Activated naive CD4-positive, alpha-beta T cell treated with anti-CD3 and anti-CD28 coated beads, Interleukin-2, amount 50 U/mL, for 72 hours (primary cell): ENCODE measurements at regions not wholly inside any gene's neighbourhood (a gene's known extent, or its start where the extent isn't known, plus 50 kb on each side); places are given as distances from the start of the nearest gene placed in this dataset.

Source experiments
- ATAC-seq, 2 donors: fragments of 150-1000 bp; cut with Tn5 transposase; 2 replicates each; pipeline ENCODE4 v1.10.0; 2021; ENCODE audit warnings: mild to moderate bottlenecking in 2 of 2, moderate library complexity in 2 of 2
- DNase-seq, 2 donors: peaks; one replicate each; pipeline ENCODE4 v3.0.0; 2021 to 2022; ENCODE audit warnings: low spot score in 2 of 2
- H3K27ac Mint-ChIP-seq, 2 donors: one replicate each; pipeline ENCODE4 v1.8.0; 2022; ENCODE audit warnings: mild to moderate bottlenecking in 2 of 2, mixed read lengths in 2 of 2
- H3K36me3 Mint-ChIP-seq, 2 donors: one replicate each; pipeline ENCODE4 v1.8.0; 2022; ENCODE audit warnings: mixed read lengths in 2 of 2
- H3K9me3 Mint-ChIP-seq, 2 donors: one replicate each; pipeline ENCODE4 v1.8.0; 2022; ENCODE audit warnings: mixed read lengths in 2 of 2

DNA sequence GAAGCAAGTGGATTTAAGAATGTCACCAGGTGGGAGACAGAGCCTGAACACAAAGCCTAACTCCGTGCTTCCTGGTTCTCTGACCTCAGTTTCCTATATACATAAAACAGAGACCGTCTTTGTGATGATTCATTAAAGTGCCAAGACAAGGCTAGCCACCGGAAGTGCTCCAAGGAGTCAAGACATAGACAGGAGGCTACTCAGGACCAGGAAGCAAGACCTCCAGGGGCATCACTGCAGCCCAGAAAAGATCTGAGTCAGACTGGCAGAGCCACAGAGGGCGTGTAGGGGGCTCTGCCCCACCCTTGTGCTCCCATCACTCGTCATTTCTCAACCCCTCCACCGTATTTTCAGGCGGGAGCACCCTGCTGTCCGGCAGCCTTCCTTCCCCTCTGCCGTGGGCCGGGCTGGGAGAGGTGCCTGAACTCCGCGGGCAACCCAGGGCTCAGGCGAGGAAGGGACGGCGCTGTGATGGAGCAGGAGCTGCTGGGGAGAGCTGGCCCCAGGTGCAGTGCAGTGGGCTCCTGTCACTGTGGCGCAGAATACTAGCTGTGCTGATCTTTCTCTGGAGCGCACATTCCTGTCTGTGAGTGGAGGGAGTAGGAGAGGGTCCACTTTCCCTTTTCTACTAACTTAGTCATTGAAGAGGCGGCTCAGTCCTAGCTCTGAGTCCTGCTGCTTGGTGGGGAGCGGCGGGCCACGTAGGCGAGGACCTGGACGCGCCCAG is 134.7 kb upstream of the GPR12 start:
- Mint-ChIP-seq H3K36me3 (no peaks in the 10 kb centered on the region), H3K9me3 (no peaks in the 10 kb centered on the region), H3K27ac (no peak overlapping the region)
- ATAC-seq (peak in 1 of 2 donors; percentile 65), DNase-seq (no peak)

GRCh38 chr13:26888632-26889031 is 128.0 kb upstream of the GPR12 start:
- peaks cover 0 to 6% of the 10 kb centered on the region in 2 donors for H3K36me3 Mint-ChIP-seq
- ATAC-seq, result no peak
- H3K9me3 Mint-ChIP-seq, result peaks cover 0 to 3% of the 10 kb centered on the region in 2 donors
- no peak for DNase-seq
- no peak overlapping the region for H3K27ac Mint-ChIP-seq

GRCh38 chr13:26887594-26887993 is 127.0 kb upstream of the GPR12 start:
- ATAC-seq (no peak), DNase-seq (no peak)
- Mint-ChIP-seq H3K27ac (no peak overlapping the region), H3K9me3 (peaks cover 0 to 3% of the 10 kb centered on the region in 2 donors), H3K36me3 (peaks cover 0 to 6% of the 10 kb centered on the region in 2 donors)

DNA sequence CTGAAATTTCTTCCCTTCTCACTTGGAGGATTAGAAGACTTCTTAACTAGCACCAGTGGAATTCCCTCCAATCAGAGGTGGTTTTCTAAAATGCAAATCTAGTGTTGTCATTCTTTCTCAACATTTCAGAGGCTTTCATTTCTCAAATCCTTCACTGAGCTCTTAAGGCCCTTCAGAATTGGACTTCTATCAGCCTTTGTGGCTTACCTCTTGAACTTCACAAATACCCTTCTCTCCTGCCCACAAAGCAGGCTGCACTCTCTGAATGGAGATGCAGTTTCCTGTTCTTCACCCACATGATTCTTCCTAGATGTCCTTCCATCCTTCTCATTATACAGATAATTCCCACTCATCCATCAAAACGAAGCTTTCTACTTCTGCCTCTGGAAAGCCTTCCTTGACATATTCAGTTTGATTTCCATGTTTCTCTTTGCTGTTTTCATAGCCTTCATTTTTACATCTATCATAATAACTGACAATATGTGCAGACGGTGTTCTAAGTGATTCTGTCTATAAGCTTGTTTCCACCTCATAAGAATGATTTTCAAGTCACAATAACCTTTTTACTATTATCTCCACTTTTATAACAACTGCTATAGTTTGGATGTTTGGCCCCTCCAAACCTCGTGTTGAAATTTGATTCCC is 123.1 kb upstream of the GPR12 start:
- Mint-ChIP-seq H3K9me3 (peaks cover 0 to 3% of the 10 kb centered on the region in 2 donors), H3K36me3 (peaks cover 0 to 6% of the 10 kb centered on the region in 2 donors), H3K27ac (no peak overlapping the region)
- no peak for ATAC-seq
- no peak for DNase-seq

DNA sequence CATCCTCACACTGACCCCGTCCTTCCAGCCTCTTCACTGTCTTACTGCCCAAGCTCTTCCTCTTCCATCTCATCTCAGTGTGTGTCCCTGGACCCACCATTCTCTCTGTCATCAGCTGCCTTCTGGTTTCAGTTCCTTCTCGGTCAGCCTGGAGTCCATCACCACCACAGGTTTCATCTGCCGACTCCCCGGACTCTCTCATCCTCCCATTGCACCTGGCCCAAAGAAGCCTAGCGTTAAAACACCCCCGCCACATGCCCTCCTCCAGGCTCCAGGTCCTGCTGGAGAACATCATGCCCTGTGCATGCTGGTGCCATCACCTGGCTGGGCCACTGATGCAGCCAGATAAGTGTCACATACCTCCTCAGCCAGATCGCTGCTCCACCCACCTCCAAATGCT is 122.1 kb upstream of the GPR12 start:
- Mint-ChIP-seq H3K9me3 (peaks cover 0 to 3% of the 10 kb centered on the region in 2 donors), H3K36me3 (peaks cover 0 to 6% of the 10 kb centered on the region in 2 donors), H3K27ac (no peak overlapping the region)
- ATAC-seq (no peak), DNase-seq (no peak)

- Mint-ChIP-seq H3K27ac (no peak overlapping the region), H3K36me3 (peaks cover 4 to 15% of the 10 kb centered on the region in 2 donors), H3K9me3 (peaks cover 5 to 9% of the 10 kb centered on the region in 2 donors)
- DNase-seq, result no peak
- ATAC-seq, result no peak
These were observed 120.6 kb upstream of the GPR12 start for GRCh38 chr13:26881154-26881553.

- no peak overlapping the region for H3K27ac Mint-ChIP-seq
These were observed 120.1 kb upstream of the GPR12 start for GRCh38 chr13:26880735-26881134.

DNA sequence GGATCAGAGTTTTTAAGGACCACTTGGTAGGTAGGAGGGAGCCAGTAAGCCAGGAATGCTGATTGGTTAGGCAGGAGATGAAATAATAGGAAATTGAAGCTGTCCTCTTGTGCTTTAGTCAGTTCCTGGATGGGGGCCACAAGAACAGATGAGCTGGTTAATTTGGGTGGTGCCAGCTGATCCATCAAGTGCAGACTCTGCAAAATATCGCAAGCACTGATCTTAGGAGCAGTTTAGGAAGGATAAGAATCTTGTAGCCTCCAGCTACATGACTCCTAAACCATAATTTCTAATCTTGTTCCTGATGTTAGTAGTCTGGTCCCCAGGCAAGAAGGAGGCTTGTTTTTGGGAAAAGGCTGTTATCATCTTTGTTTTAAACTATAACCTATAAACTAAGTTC is 117.9 kb upstream of the GPR12 start:
- H3K9me3 Mint-ChIP-seq, result peaks cover 4 to 16% of the 10 kb centered on the region in 2 donors
- no peak for DNase-seq
- H3K36me3 Mint-ChIP-seq, result peaks cover 8 to 12% of the 10 kb centered on the region in 2 donors
- no peak overlapping the region for H3K27ac Mint-ChIP-seq
- ATAC-seq, result no peak

More at GRCh38 chr13:26880735-26881134, 120.1 kb upstream of the GPR12 start:
- H3K9me3 Mint-ChIP-seq, result peaks cover 7 to 13% of the 10 kb centered on the region in 2 donors
- DNase-seq, result no peak
- no peak for ATAC-seq
- H3K36me3 Mint-ChIP-seq, result peaks cover 8 to 18% of the 10 kb centered on the region in 2 donors

DNA sequence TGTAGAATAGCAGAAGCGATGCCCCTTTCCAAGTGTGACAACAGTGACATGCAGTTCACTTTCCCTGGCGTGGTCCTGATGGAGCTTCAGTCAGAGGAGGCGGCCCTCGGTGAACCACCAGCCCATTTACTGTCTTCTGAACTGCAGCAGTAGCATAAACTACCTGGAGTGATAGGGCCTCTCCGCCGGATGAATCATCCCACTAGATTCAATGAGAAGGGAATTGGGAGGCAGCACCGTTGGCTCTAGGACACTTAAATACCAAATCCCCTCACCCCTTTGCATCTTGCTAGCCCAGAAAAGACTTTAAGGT is 112.8 kb upstream of the GPR12 start:
- Mint-ChIP-seq H3K27ac (no peak overlapping the region), H3K36me3 (peaks cover 8 to 12% of the 10 kb centered on the region in 2 donors), H3K9me3 (peaks cover 4 to 16% of the 10 kb centered on the region in 2 donors)
- DNase-seq (no peak), ATAC-seq (no peak)

DNA sequence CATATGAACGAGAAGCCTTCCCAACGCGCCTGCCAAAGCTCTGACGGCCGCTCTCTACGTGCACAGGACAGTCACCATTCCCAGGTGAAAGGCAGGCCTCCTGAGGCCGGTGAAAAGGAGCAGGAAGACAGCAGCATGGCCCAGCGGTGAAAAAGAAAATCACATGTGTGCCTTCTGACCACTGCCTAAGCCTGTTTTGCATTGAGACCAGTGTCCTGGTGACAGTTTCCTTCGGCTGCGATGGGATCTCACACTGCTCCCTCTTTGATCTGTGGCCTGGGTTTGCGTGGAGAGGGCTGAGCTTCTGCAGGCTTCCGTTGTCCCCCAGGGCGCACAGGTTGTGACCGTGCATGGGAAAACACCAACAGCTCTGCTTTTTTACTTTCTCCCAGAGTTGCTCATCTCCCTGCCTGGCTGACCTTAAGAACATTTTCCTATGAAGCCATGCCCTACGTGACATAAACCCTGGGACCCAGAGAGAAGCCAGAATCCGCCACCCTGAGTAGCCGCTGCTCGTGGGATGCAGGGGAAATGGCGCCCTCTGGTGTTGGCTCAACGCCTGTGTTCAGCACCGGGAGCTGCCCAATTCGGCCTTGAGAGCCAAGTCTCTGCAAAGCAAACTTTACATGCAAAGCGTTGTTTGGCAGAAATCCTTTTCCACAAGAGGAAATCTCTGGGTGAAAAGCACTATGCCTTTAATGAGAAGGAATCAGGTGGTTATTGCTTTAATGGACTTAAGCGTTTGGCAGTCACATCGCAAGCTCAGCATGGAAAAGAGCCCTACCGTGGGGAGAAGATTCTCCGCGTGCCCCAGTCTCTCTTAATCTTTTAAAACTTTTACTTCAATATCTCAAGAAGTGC is 112.2 kb upstream of the GPR12 start:
- Mint-ChIP-seq H3K27ac (no peak overlapping the region), H3K9me3 (peaks cover 4 to 16% of the 10 kb centered on the region in 2 donors), H3K36me3 (peaks cover 8 to 12% of the 10 kb centered on the region in 2 donors)
- DNase-seq, result peak in 1 of 2 donors; percentile 69
- ATAC-seq, result peak; percentile 41 to 64

- no peak overlapping the region for H3K27ac Mint-ChIP-seq
- no peak for ATAC-seq
- no peaks in the 10 kb centered on the region for H3K9me3 Mint-ChIP-seq
- H3K36me3 Mint-ChIP-seq, result no peaks in the 10 kb centered on the region
- peak in 1 of 2 donors; percentile 12 for DNase-seq
These were observed 107.0 kb upstream of the GPR12 start for GRCh38 chr13:26867451-26868091.

DNA sequence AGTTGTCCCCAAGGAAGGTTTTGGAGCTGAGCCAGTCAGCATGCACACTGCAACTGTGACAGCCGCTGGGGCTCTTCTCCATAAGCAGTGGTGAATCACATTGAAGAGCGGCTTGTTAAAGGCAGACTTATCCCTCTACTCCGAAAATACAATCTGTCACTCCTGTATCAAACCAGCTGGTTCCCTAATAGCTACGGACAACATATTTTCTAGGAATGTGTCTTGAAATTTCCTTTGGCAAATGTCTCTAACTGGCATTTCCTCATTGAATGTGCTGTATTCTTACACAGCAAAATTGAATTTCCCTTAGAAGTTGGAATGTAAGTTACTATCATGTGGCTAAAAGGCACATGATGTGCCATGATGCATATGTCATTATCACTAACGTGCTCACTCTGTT is 104.0 kb upstream of the GPR12 start:
- ATAC-seq, result no peak
- H3K36me3 Mint-ChIP-seq, result no peaks in the 10 kb centered on the region
- H3K9me3 Mint-ChIP-seq, result peaks cover 0 to 5% of the 10 kb centered on the region in 2 donors
- H3K27ac Mint-ChIP-seq, result no peak overlapping the region
- no peak for DNase-seq

DNA sequence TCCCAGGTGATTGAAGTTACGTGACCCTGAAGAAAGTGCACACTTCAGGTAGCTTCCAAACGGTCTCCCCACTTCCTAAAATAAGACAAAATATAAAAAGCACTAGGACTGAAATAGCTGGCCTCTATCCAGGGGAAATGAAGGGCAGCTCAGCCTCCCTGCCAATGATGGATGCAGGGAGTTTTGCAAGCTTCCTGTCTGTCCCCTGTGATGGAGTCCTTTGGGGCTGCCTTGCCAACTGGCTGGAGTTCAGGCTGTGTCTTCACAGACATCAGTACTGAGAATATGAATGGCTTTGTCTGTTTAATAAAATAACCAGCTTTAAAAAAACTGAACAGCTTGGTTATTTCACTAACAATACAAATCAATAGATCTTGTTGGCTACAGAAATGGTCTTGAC is 101.4 kb upstream of the GPR12 start:
- no peak overlapping the region for H3K27ac Mint-ChIP-seq

GRCh38 chr13:26855921-26856320 is 95.3 kb upstream of the GPR12 start:
- Mint-ChIP-seq H3K36me3 (no peaks in the 10 kb centered on the region), H3K9me3 (peaks cover 4 to 9% of the 10 kb centered on the region in 2 donors), H3K27ac (no peak overlapping the region)
- no peak for ATAC-seq
- no peak for DNase-seq

More for the DNA sequence above, 101.4 kb upstream of the GPR12 start:
- Mint-ChIP-seq H3K36me3 (no peaks in the 10 kb centered on the region), H3K9me3 (peaks cover 0 to 5% of the 10 kb centered on the region in 2 donors)
- ATAC-seq, result no peak
- DNase-seq, result no peak

- no peaks in the 10 kb centered on the region for H3K36me3 Mint-ChIP-seq
- peaks cover 4 to 8% of the 10 kb centered on the region in 2 donors for H3K9me3 Mint-ChIP-seq
- ATAC-seq (no peak), DNase-seq (no peak)
- no peak overlapping the region for H3K27ac Mint-ChIP-seq
These were observed 94.5 kb upstream of the GPR12 start for GRCh38 chr13:26855071-26855470.

GRCh38 chr13:26853323-26853722 is 92.7 kb upstream of the GPR12 start:
- H3K36me3 Mint-ChIP-seq, result no peaks in the 10 kb centered on the region
- peaks cover 4% of the 10 kb centered on the region in 2 donors for H3K9me3 Mint-ChIP-seq
- DNase-seq (no peak), ATAC-seq (no peak)
- H3K27ac Mint-ChIP-seq, result no peak overlapping the region

GRCh38 chr13:26847281-26847680 is 86.7 kb upstream of the GPR12 start:
- DNase-seq (no peak), ATAC-seq (no peak)
- Mint-ChIP-seq H3K27ac (no peak overlapping the region), H3K9me3 (peaks cover 4% of the 10 kb centered on the region in 2 donors), H3K36me3 (no peaks in the 10 kb centered on the region)
